NCI-H128 (cell line): ENCODE measurements at regions not wholly inside any gene's neighbourhood (a gene's known extent, or its start where the extent isn't known, plus 50 kb on each side); places are given as distances from the start of the nearest gene placed in this dataset.

Experiments used
- DNase-seq: peaks from one replicate; lab custom pipeline; 2025; ENCODE audit not compliant: unreplicated experiment; lab: John Stamatoyannopoulos, UW

- no peak for DNase-seq
Measured at GRCh38 chr3:15942936-15943335, 145.2 kb upstream of the ANKRD28 start.

GRCh38 chr3:15948388-15948787 is 150.6 kb upstream of the ANKRD28 start:
- DNase-seq = no peak

- DNase-seq = no peak
Measured at GRCh38 chr3:15952543-15953175, 154.9 kb upstream of the ANKRD28 start.

- DNase-seq = no peak
Measured at GRCh38 chr3:15953841-15954240, 156.1 kb upstream of the ANKRD28 start.

- no peak for DNase-seq
Measured at GRCh38 chr3:15955968-15956367, 158.2 kb upstream of the ANKRD28 start.

- DNase-seq = no peak
Measured at GRCh38 chr3:15958692-15959433, 161.1 kb upstream of the ANKRD28 start.

GRCh38 chr3:15959434-15959811 is 161.6 kb upstream of the ANKRD28 start:
- DNase-seq = no peak

GRCh38 chr3:15964605-15965442 is 167.0 kb upstream of the ANKRD28 start:
- DNase-seq = no peak

- no peak for DNase-seq
Measured at GRCh38 chr3:15967577-15967976, 169.8 kb upstream of the ANKRD28 start.

- no peak for DNase-seq
Measured at GRCh38 chr3:15969874-15970640, 172.3 kb upstream of the ANKRD28 start.

GRCh38 chr3:15973414-15973813 is 175.6 kb upstream of the ANKRD28 start:
- DNase-seq = no peak

- DNase-seq = no peak
Measured at GRCh38 chr3:15973940-15974339, 176.2 kb upstream of the ANKRD28 start.

- DNase-seq = no peak
Measured at GRCh38 chr3:15974647-15975046, 176.9 kb upstream of the ANKRD28 start.

GRCh38 chr3:15976524-15976923 is 178.7 kb upstream of the ANKRD28 start:
- DNase-seq = no peak

GRCh38 chr3:15977090-15977489 is 179.3 kb upstream of the ANKRD28 start:
- no peak for DNase-seq

GRCh38 chr3:15977598-15978232 is 179.9 kb upstream of the ANKRD28 start:
- no peak for DNase-seq

- no peak for DNase-seq
Measured at GRCh38 chr3:15978801-15979200, 181.0 kb upstream of the ANKRD28 start.

- no peak for DNase-seq
Measured at GRCh38 chr3:15979495-15979894, 181.7 kb upstream of the ANKRD28 start.

GRCh38 chr3:15979900-15980299 is 182.1 kb upstream of the ANKRD28 start:
- DNase-seq = no peak

GRCh38 chr3:15982243-15982642 is 184.5 kb upstream of the ANKRD28 start:
- no peak for DNase-seq
